Renal cortex interstitium (tissue), 11 donors: ENCODE measurements at regions not wholly inside any gene's neighbourhood (a gene's known extent, or its start where the extent isn't known, plus 50 kb on each side); places are given as distances from the start of the nearest gene placed in this dataset.
"Not testable (repeated sequence)": the region's sequence is repeated elsewhere in the genome, so short reads cannot be mapped to it uniquely, and the experiment has no call there.

ENCODE experiments used
- DNase-seq, 11 donors: peaks; one replicate each; pipeline ENCODE4 v3.0.0-alpha.2; 2013; ENCODE audit warnings: low read depth in 9 of 11, low spot score in 4 of 11; ENCODE audit errors: extremely low read depth in 1 of 11

DNA sequence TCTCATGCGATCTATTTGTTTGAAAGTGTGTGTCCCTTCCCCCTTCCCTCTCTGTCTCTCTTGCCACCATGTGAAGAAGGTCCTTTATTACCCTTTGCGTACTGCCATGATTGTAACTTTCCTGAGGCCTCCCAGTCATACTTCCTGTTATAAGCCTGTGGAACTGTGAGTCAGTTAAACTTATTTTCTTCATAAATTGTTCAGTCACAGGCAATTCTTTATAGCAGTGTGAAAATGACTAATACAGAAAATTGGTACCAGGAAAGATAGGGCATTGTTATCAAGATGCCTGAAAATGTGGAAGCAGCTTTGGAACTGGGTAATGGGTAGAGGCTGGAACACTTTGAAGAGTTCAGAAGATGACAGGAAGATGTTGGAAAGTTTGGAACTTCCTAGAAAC lies 743.7 kb upstream of the NECTIN3 start:
- DNase-seq = no peak

DNA sequence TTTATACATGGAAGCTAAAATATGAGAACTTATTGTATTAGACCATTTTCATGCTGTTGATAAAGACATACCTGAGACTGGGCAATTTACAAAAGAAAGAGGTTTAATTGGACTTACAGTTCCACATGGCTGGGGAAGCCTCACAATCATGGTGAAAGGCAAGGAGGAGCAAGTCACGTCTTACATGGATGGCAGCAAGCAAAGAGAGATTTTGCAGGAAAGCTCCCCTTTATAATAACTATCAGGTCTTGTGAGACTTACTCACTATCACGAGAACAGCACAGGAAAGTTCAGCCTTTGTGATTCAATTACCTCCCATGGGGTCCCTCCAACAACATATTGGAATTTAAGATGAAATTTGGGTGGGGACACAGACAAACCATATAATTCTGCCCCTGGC lies 740.1 kb upstream of the NECTIN3 start:
- not testable (repeated sequence) for DNase-seq

DNA sequence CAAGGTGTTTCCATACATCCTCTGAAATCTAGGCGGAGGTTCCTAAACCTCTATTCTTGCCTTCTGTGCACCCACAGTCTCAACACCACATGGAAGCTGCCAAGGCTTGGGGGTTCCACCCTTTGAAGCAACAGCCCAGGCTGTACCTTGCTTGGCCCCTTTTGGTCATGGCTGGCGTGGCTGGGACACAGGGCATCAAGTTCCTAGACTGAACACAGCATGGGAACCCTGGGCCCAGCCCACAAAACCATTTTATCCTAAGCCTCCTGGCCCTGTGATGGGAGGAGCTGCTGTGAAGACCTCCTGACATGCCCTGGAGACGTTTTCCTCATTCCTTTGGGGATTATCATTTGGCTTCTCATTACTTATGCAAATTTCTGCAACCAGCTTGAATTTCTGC lies 739.0 kb upstream of the NECTIN3 start:
- DNase-seq = no peak

DNA sequence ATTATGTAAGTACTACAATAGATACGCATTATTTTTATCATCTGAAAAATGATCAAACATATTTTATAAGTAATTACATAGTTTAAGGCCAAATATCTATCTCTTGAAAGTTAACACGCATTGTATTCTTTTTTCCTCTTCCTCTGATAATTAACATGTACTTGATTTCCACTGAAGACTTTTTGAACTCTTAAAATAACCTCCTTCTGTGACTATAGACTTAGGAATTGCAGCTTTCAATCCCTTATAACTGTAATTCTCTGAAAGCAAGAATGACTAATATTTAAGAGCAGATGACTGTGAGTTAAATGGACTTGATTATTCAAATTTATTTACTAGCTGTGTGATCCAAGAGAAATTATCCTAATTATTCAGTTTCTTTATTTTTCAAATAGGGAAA lies 730.6 kb upstream of the NECTIN3 start:
- no peak for DNase-seq

DNA sequence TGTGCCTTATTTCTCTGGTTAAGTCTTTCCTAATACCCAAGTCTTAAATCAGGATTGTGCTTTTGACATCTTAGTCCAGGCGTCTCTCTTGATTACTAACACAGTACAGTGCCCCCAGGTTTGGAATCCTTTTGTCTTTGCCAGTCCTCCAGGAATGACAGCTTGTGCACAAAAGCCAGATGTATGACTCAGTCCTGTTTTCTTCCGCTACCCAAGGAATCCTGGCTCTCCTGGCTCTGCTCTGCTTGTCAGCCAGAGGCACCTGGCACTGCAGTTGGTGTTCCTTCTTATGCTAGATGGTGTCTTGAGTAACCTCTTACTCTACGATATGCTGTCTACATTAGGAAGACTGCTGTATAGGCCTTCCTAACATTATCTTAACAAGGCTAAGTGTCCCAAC lies 728.2 kb upstream of the NECTIN3 start:
- DNase-seq = no peak

DNA sequence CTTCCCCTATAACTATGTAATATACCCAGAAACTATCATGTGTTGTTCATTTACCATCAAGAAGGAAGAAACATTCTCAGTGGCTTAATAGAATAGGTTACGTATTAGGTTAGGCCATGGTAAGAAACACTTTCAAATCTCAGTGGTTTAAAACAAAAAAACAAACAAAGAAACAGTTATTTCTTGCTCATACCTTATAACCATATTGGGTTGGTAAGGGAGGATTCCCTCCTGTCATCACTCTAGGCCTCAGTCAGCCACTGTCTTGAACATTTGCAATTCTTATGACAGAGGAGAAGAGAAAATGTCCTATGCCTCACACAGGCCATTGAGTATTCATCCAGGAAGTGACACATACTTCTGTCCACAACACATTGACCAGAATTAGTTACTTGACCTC lies 727.7 kb upstream of the NECTIN3 start:
- DNase-seq = no peak

DNA sequence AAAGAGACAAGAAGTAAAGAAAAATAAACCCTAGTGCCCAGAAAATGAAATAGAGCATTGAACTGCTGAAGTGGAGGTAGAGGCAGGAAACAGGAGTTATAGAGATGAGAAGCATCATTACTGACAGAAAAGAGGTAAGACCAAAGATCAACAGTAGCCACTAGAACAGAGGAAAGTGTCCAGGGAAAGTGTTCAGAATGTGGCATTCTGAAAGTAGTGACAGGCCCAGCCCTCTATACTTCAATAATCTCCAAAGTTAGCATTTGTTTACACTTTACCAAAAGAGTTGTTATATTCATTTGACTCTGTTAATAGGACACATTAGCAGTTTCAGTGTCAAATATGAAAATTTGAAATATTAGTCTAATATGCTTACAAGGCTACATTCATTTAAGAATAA lies 727.1 kb upstream of the NECTIN3 start:
- DNase-seq = no peak

DNA sequence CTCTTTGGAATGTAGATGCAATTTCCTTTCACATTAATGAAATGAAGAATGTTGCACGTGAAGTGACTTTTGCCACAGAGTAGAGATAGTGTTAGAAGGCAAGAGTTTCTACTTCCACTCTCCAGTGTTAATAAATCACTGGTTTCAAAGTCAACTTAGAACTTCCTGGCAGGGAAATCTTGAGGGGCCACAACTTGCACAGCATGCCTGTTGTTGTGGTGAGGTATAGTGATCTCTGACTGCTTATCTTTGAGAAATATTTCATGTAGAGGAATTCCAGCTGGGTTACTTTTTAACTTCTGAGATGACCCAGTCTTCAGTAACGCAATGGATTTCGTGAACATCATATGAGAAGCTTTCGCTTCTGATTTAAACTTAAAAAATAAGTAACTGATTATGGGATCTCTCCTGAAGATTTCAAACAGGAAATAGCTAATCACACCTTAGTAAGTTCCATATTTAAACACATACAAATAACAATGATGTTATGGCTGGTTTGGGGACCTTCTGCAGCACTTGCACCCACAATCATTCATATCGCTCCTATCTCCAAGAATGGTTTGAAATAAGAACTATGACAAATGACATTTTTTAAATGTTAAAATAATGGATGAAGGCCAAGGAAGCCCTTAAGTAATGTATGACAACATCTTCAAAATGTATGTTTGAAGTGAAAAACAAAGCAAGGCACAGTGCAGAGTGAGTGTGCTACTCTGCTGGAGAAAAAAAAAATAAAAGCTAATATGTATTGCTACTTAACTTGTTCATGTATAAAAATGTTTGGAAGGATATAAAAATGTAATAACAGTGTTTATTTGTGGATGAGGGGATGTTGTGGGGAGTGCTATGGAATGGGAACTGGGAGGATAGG lies 726.5 kb upstream of the NECTIN3 start:
- DNase-seq = peak in 3 of 11 donors; percentile 3 to 35 (median 9)

DNA sequence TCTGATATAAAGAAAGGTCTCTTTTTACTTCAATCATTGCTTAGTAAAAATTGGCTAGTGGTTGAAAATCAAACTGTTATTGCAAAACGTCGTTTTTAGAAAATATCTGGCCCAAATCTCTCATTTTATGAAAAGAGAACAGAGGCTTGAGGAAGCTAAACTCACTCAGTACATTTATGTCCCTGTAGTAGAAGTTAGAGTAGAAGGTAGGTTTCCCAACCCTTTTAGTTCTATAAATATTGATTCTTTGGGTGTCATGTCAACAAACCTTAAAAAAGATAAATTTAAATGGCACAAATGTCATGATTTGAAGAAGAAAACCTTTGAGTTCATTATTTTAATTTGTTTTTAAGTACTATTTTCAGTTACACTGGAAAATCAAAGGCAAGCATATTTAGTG lies 722.3 kb upstream of the NECTIN3 start:
- no peak for DNase-seq

DNA sequence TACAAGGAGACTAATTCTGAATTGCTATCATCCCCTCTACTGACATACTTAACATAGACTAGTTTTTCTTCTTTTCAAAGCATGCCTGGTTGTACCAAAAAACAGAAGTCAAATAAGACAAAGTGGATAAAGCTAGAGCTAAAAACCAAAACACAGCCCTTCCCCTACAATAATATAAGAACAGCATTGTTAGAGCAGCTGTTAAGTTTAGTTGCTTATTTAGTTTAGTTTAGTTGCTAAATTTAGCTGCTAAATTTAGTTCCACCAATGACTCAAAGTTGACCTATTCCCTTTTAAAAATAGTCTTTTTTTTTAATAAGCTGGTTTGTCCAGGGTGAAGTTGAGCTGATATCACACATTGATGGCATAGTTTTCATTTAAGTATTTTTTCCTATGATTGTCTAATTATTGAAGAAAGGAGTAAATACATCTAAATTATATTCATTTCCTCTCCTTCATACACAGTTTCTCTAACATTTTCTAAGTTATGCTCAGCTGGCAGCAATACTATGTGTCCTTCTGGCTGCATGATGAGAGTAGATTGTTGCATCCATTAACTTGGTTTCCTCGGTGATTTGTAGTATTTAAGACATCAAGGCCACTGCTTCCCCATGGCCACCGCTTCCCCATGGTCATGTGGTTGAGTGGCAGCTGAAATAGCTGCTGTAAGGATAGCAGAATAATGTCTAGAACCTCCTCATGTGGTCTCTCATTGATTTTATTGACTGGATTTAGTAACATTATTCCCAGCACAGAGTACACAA lies 718.6 kb upstream of the NECTIN3 start:
- no peak for DNase-seq

DNA sequence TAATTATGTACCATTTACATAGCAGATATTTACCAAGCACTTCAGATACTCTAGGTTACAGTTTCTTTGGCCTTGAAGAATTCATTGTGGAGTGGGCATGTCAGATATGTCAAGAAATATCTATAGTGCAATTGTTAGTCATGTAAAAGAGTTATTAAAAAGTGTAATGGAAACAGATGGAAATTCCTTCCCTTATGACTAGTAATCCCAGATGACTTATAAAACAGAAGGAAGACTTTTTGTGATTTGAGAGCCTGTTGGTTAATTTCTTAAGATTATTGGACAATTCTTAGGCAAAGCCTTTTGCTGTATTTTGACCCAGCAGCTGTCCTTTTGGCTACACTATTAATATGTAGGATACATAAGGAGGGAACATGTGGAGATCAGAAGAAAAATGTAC lies 708.9 kb upstream of the NECTIN3 start:
- DNase-seq = no peak

DNA sequence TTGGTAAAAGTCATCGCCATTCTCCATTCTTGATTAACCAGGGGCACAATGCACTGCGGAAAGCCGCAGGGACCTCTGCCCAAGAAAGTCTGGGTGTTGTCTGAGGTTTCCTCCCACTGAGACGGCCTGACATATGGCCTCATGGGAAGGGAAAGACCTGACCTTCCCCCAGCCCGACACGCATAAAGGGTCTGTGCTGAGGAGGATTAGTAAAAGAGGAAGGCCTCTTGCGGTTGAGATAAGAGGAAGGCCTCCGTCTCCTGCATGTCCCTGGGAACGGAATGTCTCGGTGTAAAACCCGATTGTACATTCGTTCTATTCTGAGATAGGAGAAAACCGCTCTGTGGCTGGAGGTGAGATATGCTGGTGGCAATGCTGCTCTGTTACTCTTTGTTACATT lies 704.3 kb upstream of the NECTIN3 start:
- DNase-seq = not testable (repeated sequence)

DNA sequence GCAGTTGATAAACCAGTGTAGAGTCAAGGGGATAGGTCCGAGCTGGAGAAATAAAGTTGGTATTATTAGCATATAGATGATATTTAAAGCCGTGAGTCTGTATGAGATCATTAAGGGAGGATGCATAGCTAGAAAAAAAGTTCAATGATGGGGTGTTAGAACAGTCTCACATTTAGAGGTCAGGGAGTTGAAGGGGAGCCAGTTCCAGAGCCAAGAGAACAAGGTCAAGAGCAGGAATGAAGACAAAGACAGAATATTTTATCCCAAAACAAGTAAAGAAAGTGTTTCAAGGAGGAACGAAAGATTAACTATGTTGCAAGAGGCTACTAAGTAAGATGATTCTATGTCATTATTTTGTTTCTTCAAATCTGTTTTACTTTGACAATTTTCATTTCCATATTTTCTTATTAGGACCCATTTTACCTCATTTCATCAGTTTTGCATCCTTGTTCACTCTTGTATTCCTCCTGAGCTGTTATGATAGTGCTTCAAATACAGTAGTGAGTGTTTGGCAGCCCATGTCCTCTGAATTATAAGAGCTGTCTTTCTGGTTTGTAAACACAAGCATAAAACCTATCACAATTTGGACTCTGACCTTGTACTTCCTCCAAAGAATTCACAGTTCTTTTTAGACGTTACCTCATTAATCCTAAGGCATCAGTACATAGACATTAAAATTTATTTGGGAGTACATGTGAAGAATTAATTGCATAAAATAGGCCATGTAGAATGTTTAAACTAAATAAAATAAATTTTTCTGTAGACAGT lies 695.7 kb upstream of the NECTIN3 start:
- no peak for DNase-seq

DNA sequence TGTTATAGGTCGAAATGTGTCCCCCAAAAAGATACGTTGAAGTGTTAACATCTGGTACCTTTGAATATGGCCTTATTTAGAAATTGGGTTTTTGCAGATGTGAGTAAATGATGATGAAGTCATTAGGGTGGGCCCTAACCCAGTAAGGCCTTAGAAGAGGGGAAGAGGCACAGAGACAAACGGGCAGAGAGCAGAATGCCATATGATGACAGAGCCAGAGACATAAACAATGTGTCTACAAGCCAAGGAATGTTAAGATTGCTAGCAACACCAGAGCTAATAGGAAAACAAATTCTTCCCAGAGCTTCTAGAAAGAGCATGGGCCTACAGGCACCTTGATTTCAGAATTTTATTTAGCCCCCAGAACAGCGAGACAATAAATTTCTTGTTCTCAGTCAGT lies 693.1 kb upstream of the NECTIN3 start:
- no peak for DNase-seq

DNA sequence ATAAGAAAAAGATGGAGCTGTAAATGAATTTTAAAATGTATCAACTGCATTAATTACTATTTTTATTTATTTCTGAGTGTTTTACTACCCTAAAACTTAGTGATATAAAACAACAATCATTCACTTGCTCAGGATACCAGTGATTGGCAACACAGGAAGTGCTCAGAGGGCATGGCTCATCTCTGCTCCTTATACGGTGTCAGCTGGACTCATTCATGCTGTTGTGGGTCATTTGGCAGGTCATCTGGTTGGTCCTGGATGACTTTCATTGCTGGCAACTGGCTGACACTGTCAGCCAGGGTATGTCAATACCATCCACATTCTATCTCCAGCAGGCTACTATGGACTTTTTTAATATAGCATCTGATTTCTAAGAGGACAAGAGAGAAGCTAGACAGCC lies 689.6 kb upstream of the NECTIN3 start:
- DNase-seq = no peak

DNA sequence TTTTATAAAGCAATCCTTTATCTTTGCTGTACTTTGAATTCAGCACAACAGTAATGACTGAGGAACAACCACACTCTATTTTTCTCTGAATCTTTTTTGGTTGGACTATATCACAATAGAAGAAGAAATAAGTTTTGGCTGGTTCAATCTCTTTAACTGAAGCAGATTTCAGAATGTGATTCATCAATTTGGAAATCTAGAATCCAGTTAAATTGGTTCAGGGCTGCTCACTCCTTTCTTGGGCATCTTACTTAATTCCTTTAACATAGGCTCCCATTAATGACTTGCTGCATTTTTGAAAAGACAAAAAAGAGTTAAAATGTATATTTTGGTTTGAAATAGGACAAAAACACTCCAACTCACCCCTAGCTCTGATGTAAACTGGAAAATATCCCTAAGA lies 688.3 kb upstream of the NECTIN3 start:
- DNase-seq = no peak

DNA sequence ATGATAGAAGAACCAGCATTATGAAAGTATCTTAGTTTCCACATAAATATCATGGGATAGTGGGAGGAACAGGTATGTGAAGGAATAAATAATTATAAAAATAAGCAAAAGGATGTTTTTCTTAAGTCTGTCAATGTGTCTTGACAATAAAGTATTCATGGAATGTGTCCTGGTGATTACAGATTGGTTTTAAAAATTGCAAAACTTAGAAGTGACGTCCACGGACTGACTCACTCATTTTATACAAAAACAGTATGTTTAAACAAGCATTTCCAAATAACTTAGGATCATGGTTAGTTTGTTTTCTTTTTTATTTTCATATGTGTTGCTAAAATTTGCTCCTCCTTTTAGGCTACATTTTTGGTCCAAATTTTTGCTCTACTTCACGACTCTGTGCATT lies 687.0 kb upstream of the NECTIN3 start:
- DNase-seq = no peak

DNA sequence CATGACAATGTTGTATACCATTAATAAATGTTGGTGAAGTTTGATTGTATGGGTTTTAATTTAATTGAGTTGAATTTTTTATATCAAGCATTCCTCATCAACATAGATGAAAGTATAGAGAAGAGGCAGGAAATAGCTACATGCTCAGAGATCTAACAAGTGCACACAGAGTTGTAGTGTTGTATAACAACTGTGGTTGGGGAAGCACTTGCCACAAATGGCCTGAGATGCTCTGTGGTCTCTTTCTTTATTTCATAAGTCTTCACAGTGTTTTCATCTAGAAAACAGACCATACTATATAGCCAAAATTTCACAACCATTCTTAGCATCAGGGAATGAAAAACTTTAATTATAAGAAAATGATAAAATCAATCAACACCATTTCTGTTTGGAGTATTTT lies 682.6 kb upstream of the NECTIN3 start:
- DNase-seq = no peak

DNA sequence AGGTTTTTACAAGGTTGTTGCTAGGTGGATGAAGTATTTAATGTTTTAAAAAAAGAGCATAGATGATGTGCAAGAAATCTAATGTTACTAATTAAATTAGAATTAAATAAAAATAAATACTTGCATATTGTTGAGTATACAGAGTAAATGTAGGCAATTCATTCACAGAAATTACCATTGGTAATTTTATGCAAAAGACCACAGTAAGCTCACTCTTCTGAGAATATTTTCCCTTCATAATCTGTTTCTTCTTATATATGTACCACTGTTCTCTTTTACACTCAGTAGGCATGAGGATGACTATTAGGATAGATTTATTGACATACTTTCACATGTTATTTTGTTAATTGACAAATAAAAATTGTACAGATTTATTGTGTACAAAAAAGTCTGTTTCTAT lies 681.2 kb upstream of the NECTIN3 start:
- no peak for DNase-seq

DNA sequence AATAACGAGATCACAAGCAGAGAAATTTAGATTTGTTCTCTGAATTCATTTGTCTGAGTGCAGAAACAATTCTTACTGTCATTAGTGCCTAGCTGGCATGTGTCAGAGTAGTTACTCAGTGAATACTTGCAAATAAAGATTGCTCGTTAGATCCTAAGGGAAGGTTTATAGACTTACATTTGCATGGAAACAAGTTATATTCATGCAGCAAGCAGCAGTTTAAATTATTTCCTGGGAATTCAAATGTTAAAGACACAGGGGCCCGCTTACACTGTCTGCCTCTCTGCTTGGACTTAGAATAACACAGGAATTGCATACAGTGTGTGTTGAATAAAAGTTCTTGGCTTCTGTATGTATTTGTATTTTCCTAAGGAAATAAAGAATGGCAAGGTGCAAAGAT lies 680.6 kb upstream of the NECTIN3 start:
- DNase-seq = no peak
